Neural progenitor cell (in vitro differentiated cells): ENCODE measurements at regions not wholly inside any gene's neighbourhood (a gene's known extent, or its start where the extent isn't known, plus 50 kb on each side); places are given as distances from the start of the nearest gene placed in this dataset.

ENCODE experiments used
- DNase-seq: peaks from one replicate; pipeline ENCODE4 v3.0.0-alpha.2; 2016; ENCODE audit warnings: low spot score
- H2AFZ ChIP-seq: fragments of 200-600 bp; sonication (generic); replicated peaks from 2 replicates; pipeline ENCODE4 v1.6.1; 2016; ENCODE audit warnings: antibody characterized with exemption
- H3F3A ChIP-seq: fragments of 200-600 bp; sonication (generic); 2 replicates; pipeline ENCODE4 v1.6.1; 2016; ENCODE audit warnings: antibody characterized with exemption, low read depth
- H3K27ac ChIP-seq: fragments of 200-600 bp; sonication (generic); 2 replicates; pipeline ENCODE4 v1.5.1; 2016; ENCODE audit warnings: mild to moderate bottlenecking
- H3K27me3 ChIP-seq: fragments of 200-600 bp; sonication (generic); 2 replicates; pipeline ENCODE4 v1.6.1; 2016; ENCODE audit warnings: mild to moderate bottlenecking, moderate library complexity
- H3K36me3 ChIP-seq: fragments of 200-600 bp; sonication (generic); 2 replicates; pipeline ENCODE4 v1.5.1; 2016
- H3K4me1 ChIP-seq: fragments of 200-600 bp; sonication (generic); 2 replicates; pipeline ENCODE4 v1.6.1; 2016; ENCODE audit warnings: mixed run types
- H3K4me2 ChIP-seq: fragments of 200-600 bp; sonication (generic); 2 replicates; pipeline ENCODE4 v1.6.1; 2016
- H3K4me3 ChIP-seq: fragments of 200-600 bp; sonication (generic); 2 replicates; pipeline ENCODE4 v1.5.1; 2016
- H3K79me2 ChIP-seq: fragments of 200-600 bp; sonication (generic); 2 replicates; pipeline ENCODE4 v1.6.1; 2016; ENCODE audit warnings: low read depth
- H3K9ac ChIP-seq: fragments of 200-600 bp; sonication (generic); 2 replicates; pipeline ENCODE4 v1.6.1; 2016
- H3K9me3 ChIP-seq: fragments of 200-600 bp; sonication (generic); 2 replicates; pipeline ENCODE4 v1.5.1; 2016; ENCODE audit warnings: low read depth
- H4K20me1 ChIP-seq: fragments of 200-600 bp; sonication (generic); 2 replicates; pipeline ENCODE4 v1.6.1; 2016; ENCODE audit warnings: low read depth
- H3K27ac Mint-ChIP-seq: 3 replicates; pipeline ENCODE4 v1.8.0; 2021; ENCODE audit warnings: mixed read lengths
- H3K27me3 Mint-ChIP-seq: 2 replicates; pipeline ENCODE4 v1.8.0; 2022; ENCODE audit warnings: low read depth, mild to moderate bottlenecking, inconsistent platforms, moderate library complexity, mixed read lengths; ENCODE audit not compliant: insufficient read depth
- H3K36me3 Mint-ChIP-seq: 3 replicates; pipeline ENCODE4 v1.8.0; 2021; ENCODE audit warnings: mixed read lengths
- H3K4me1 Mint-ChIP-seq: 3 replicates; pipeline ENCODE4 v1.8.0; 2021; ENCODE audit warnings: mixed read lengths
- H3K4me3 Mint-ChIP-seq: 3 replicates; pipeline ENCODE4 v1.8.0; 2021; ENCODE audit warnings: mild to moderate bottlenecking, moderate library complexity, mixed read lengths
- H3K9me3 Mint-ChIP-seq: 3 replicates; pipeline ENCODE4 v1.8.0; 2020; ENCODE audit warnings: mixed read lengths
- CTCF ChIP-seq: fragments of 200-600 bp; sonication (generic); IDR thresholded peaks from 2 replicates; pipeline ENCODE4 v1.5.1; 2017; ENCODE audit warnings: antibody characterized with exemption, mild to moderate bottlenecking
- EZH2 ChIP-seq: fragments of 200-600 bp; sonication (generic); IDR thresholded peaks from 2 replicates; pipeline ENCODE4 v1.6.1; 2017; ENCODE audit warnings: antibody characterized with exemption, mild to moderate bottlenecking, moderate library complexity
- EZH2phosphoT487 ChIP-seq: fragments of 200-600 bp; sonication (generic); IDR thresholded peaks from 2 replicates; pipeline ENCODE4 v1.6.1; 2017; ENCODE audit warnings: antibody characterized with exemption

- TF ChIP-seq CTCF = no peak
- no peak for TF ChIP-seq EZH2phosphoT487
- TF ChIP-seq EZH2 = no peak
- peaks cover 26% of the 10 kb centered on the region for H3K4me1 ChIP-seq
- no peaks in the 10 kb centered on the region for H4K20me1 ChIP-seq
- no peak overlapping the region for H3K27ac ChIP-seq
- H3K79me2 ChIP-seq = no peaks in the 10 kb centered on the region
- Mint-ChIP-seq H3K9me3 (no peaks in the 10 kb centered on the region), H3K27me3 (peaks cover 20% of the 10 kb centered on the region), H3K27ac (no peak overlapping the region), H3K4me1 (peaks cover 31% of the 10 kb centered on the region), H3K4me3 (peak overlapping the region; percentile 87), H3K36me3 (no peaks in the 10 kb centered on the region)
- H3K9ac ChIP-seq = no peak overlapping the region
- H3K4me3 ChIP-seq = peak overlapping the region; percentile 65
- H3K4me2 ChIP-seq = peak overlapping the region; percentile 97
- peaks cover 29% of the 10 kb centered on the region for H3F3A ChIP-seq
- peak; percentile 39 for DNase-seq
- H2AFZ ChIP-seq = no peak overlapping the region
- H3K9me3 ChIP-seq = no peaks in the 10 kb centered on the region
- H3K27me3 ChIP-seq = peaks cover 46% of the 10 kb centered on the region
- H3K36me3 ChIP-seq = no peaks in the 10 kb centered on the region
Measured at GRCh38 chr7:131111081-131111576, 216.5 kb upstream of the MKLN1 start.

- Mint-ChIP-seq H3K27me3 (peaks cover 20% of the 10 kb centered on the region), H3K36me3 (no peaks in the 10 kb centered on the region), H3K4me3 (no peak overlapping the region), H3K27ac (no peak overlapping the region), H3K4me1 (peaks cover 28% of the 10 kb centered on the region), H3K9me3 (no peaks in the 10 kb centered on the region)
- H3K4me1 ChIP-seq = peaks cover 26% of the 10 kb centered on the region
- H3K79me2 ChIP-seq = no peaks in the 10 kb centered on the region
- no peaks in the 10 kb centered on the region for H3K36me3 ChIP-seq
- H3F3A ChIP-seq = peaks cover 23% of the 10 kb centered on the region
- H3K4me2 ChIP-seq = no peak overlapping the region
- no peak overlapping the region for H3K27ac ChIP-seq
- H3K9ac ChIP-seq = no peak overlapping the region
- no peaks in the 10 kb centered on the region for H4K20me1 ChIP-seq
- TF ChIP-seq EZH2 = no peak
- peaks cover 40% of the 10 kb centered on the region for H3K27me3 ChIP-seq
- no peaks in the 10 kb centered on the region for H3K9me3 ChIP-seq
- no peak for DNase-seq
- H2AFZ ChIP-seq = no peak overlapping the region
- no peak overlapping the region for H3K4me3 ChIP-seq
Measured at GRCh38 chr7:131111792-131112191, 215.9 kb upstream of the MKLN1 start.

GRCh38 chr7:131112431-131112830 is 215.2 kb upstream of the MKLN1 start:
- H3K27me3 Mint-ChIP-seq = peaks cover 18% of the 10 kb centered on the region
- H3K9me3 ChIP-seq = no peaks in the 10 kb centered on the region
- peaks cover 28% of the 10 kb centered on the region for H3K4me1 Mint-ChIP-seq
- peaks cover 19% of the 10 kb centered on the region for H3F3A ChIP-seq
- no peak for DNase-seq
- peaks cover under 1% of the 10 kb centered on the region for H3K9me3 Mint-ChIP-seq
- no peak for TF ChIP-seq EZH2phosphoT487
- TF ChIP-seq EZH2 = no peak
- no peak for TF ChIP-seq CTCF
- H3K4me1 ChIP-seq = peaks cover 26% of the 10 kb centered on the region
- no peak overlapping the region for H3K27ac Mint-ChIP-seq
- no peaks in the 10 kb centered on the region for H3K36me3 ChIP-seq
- H3K36me3 Mint-ChIP-seq = no peaks in the 10 kb centered on the region
- no peak overlapping the region for H3K4me2 ChIP-seq
- no peak overlapping the region for H3K9ac ChIP-seq
- no peaks in the 10 kb centered on the region for H3K79me2 ChIP-seq
- no peak overlapping the region for H3K27ac ChIP-seq
- peaks cover 33% of the 10 kb centered on the region for H3K27me3 ChIP-seq
- no peak overlapping the region for H3K4me3 ChIP-seq
- H4K20me1 ChIP-seq = no peaks in the 10 kb centered on the region
- no peak overlapping the region for H3K4me3 Mint-ChIP-seq
- H2AFZ ChIP-seq = no peak overlapping the region

GRCh38 chr7:131115340-131115739 is 212.3 kb upstream of the MKLN1 start:
- H3K36me3 Mint-ChIP-seq = no peaks in the 10 kb centered on the region
- H3K27ac Mint-ChIP-seq = no peak overlapping the region
- DNase-seq = no peak
- peaks cover 17% of the 10 kb centered on the region for H3K9me3 Mint-ChIP-seq
- Histone ChIP-seq H3K27ac (no peak overlapping the region), H3K79me2 (no peaks in the 10 kb centered on the region), H3K27me3 (peaks cover 5% of the 10 kb centered on the region), H3K4me2 (no peak overlapping the region), H3K9ac (no peak overlapping the region), H3F3A (peaks cover 6% of the 10 kb centered on the region), H3K4me1 (peaks cover 11% of the 10 kb centered on the region), H3K9me3 (no peaks in the 10 kb centered on the region), H4K20me1 (no peaks in the 10 kb centered on the region), H3K36me3 (no peaks in the 10 kb centered on the region), H2AFZ (no peak overlapping the region), H3K4me3 (no peak overlapping the region)
- TF ChIP-seq EZH2 = no peak
- no peak for TF ChIP-seq CTCF
- no peak for TF ChIP-seq EZH2phosphoT487
- peaks cover 12% of the 10 kb centered on the region for H3K4me1 Mint-ChIP-seq
- no peak overlapping the region for H3K4me3 Mint-ChIP-seq
- peaks cover 9% of the 10 kb centered on the region for H3K27me3 Mint-ChIP-seq
